SU-DHL-6 (cell line): ENCODE measurements at regions not wholly inside any gene's neighbourhood (a gene's known extent, or its start where the extent isn't known, plus 50 kb on each side); places are given as distances from the start of the nearest gene placed in this dataset.

ENCODE experiments used
- H2AFZ ChIP-seq: fragments of 200-600 bp; sonication (generic); 2 replicates; pipeline ENCODE4 v1.6.1; 2014; ENCODE audit warnings: low read depth, mild to moderate bottlenecking, moderate library complexity, mixed read lengths, antibody characterized with exemption, low read length; ENCODE audit not compliant: severe bottlenecking
- H3F3A ChIP-seq: fragments of 200-600 bp; shearing (Covaris generic); 2 replicates; pipeline ENCODE4 v1.6.0; 2016; ENCODE audit warnings: antibody characterized with exemption, mild to moderate bottlenecking; ENCODE audit not compliant: insufficient read depth
- H3K27ac ChIP-seq: fragments of 200-600 bp; sonication (generic); 2 replicates; pipeline ENCODE4 v1.5.1; 2016; ENCODE audit warnings: low read depth, mild to moderate bottlenecking, low read length, moderate library complexity, mixed read lengths
- H3K27me3 ChIP-seq: fragments of 200-600 bp; sonication (generic), shearing (Covaris generic); 2 replicates; pipeline ENCODE4 v1.6.0; 2014; ENCODE audit warnings: mild to moderate bottlenecking, low read length
- H3K36me3 ChIP-seq: fragments of 200-600 bp; sonication (generic); 2 replicates; pipeline ENCODE4 v1.6.1; 2014; ENCODE audit warnings: mild to moderate bottlenecking, low read length, mixed read lengths
- H3K4me2 ChIP-seq: fragments of 300-600, 200-600 bp; shearing (Covaris generic), sonication (generic); 2 replicates; pipeline ENCODE4 v1.6.0; 2014; ENCODE audit warnings: low read length, low read depth, mild to moderate bottlenecking; ENCODE audit not compliant: poor library complexity, severe bottlenecking
- H3K4me3 ChIP-seq: fragments of 200-600 bp; sonication (generic); 2 replicates; pipeline ENCODE4 v1.5.1; 2014; ENCODE audit warnings: antibody characterized with exemption, low read length, mild to moderate bottlenecking, mixed read lengths; ENCODE audit not compliant: insufficient read depth, poor library complexity, severe bottlenecking
- H3K79me2 ChIP-seq: fragments of 200-600 bp; sonication (generic); 2 replicates; pipeline ENCODE4 v1.6.1; 2014; ENCODE audit warnings: mild to moderate bottlenecking, low read length, moderate library complexity; ENCODE audit not compliant: insufficient read depth
- H3K9ac ChIP-seq: fragments of 200-600 bp; sonication (generic); 2 replicates; pipeline ENCODE4 v1.7.0; 2014; ENCODE audit warnings: mild to moderate bottlenecking, low read length
- H3K9me2 ChIP-seq: fragments of 200-600 bp; sonication (generic); replicated peaks from 2 replicates; pipeline ENCODE4 v1.6.1; 2014; ENCODE audit warnings: low read length; ENCODE audit not compliant: insufficient read depth
- H3K9me3 ChIP-seq: fragments of 200-600 bp; sonication (generic); 2 replicates; pipeline ENCODE4 v1.6.1; 2014; ENCODE audit warnings: low read length, mixed read lengths; ENCODE audit not compliant: insufficient read depth
- H4K20me1 ChIP-seq: fragments of 200-600 bp; sonication (generic); 2 replicates; pipeline ENCODE4 v1.6.1; 2014; ENCODE audit warnings: low read depth, mild to moderate bottlenecking, antibody characterized with exemption, low read length, moderate library complexity, mixed read lengths
- CTCF ChIP-seq: fragments of 200-600 bp; sonication (generic); IDR thresholded peaks from one replicate; pipeline ENCODE4 v1.5.1; 2017; ENCODE audit warnings: antibody characterized with exemption, mild to moderate bottlenecking, low read length, moderate library complexity; ENCODE audit not compliant: insufficient read depth, poor library complexity, severe bottlenecking
- EZH2phosphoT487 ChIP-seq: fragments of 200-600 bp; sonication (generic), shearing (Covaris generic); conservative IDR thresholded peaks from 2 replicates; pipeline ENCODE4 v1.6.1; 2018; ENCODE audit warnings: mild to moderate bottlenecking, antibody characterized with exemption, low read length, moderate library complexity, mixed read lengths

GRCh38 chr6:119781365-119781764 lies 431.8 kb upstream of the MAN1A1 start:
- no peaks in the 10 kb centered on the region for H3K9me3 ChIP-seq
- H3F3A ChIP-seq: no peaks in the 10 kb centered on the region
- no peaks in the 10 kb centered on the region for H3K27me3 ChIP-seq
- H3K4me3 ChIP-seq: no peak overlapping the region
- TF ChIP-seq CTCF: no peak
- no peak for TF ChIP-seq EZH2phosphoT487
- no peaks in the 10 kb centered on the region for H3K9me2 ChIP-seq
- H2AFZ ChIP-seq: no peak overlapping the region
- no peaks in the 10 kb centered on the region for H4K20me1 ChIP-seq
- H3K79me2 ChIP-seq: no peaks in the 10 kb centered on the region
- H3K27ac ChIP-seq: no peak overlapping the region
- no peaks in the 10 kb centered on the region for H3K36me3 ChIP-seq
- no peak overlapping the region for H3K4me2 ChIP-seq
- H3K9ac ChIP-seq: no peak overlapping the region

GRCh38 chr6:119768201-119768600 lies 418.6 kb upstream of the MAN1A1 start:
- TF ChIP-seq EZH2phosphoT487 (no peak), CTCF (no peak)
- Histone ChIP-seq H3K4me2 (no peak overlapping the region), H3F3A (no peaks in the 10 kb centered on the region), H3K79me2 (no peaks in the 10 kb centered on the region), H3K9ac (no peak overlapping the region), H3K9me3 (no peaks in the 10 kb centered on the region), H3K36me3 (no peaks in the 10 kb centered on the region), H3K4me3 (no peak overlapping the region), H3K9me2 (no peaks in the 10 kb centered on the region), H3K27me3 (no peaks in the 10 kb centered on the region), H2AFZ (no peak overlapping the region), H3K27ac (no peak overlapping the region), H4K20me1 (no peaks in the 10 kb centered on the region)

- Histone ChIP-seq H3K27me3 (no peaks in the 10 kb centered on the region), H3K9me2 (no peaks in the 10 kb centered on the region), H3K27ac (no peak overlapping the region), H4K20me1 (no peaks in the 10 kb centered on the region), H2AFZ (no peak overlapping the region), H3F3A (no peaks in the 10 kb centered on the region), H3K9ac (no peak overlapping the region), H3K4me3 (no peak overlapping the region), H3K36me3 (no peaks in the 10 kb centered on the region), H3K9me3 (no peaks in the 10 kb centered on the region), H3K79me2 (no peaks in the 10 kb centered on the region), H3K4me2 (no peak overlapping the region)
- TF ChIP-seq CTCF (no peak), EZH2phosphoT487 (no peak)
Measured at GRCh38 chr6:119764927-119765681, 415.5 kb upstream of the MAN1A1 start.
